A549 (cell line): ENCODE measurements at regions not wholly inside any gene's neighbourhood (a gene's known extent, or its start where the extent isn't known, plus 50 kb on each side); places are given as distances from the start of the nearest gene placed in this dataset.
A peak's percentile ranks its signal among the peaks of the same experiment; 100 is the strongest.

ENCODE experiments used
- ATAC-seq, 2 experiments: fragments of 200-7000 bp in 1 of 2; fragments of >200 bp in 1 of 2; cut with Nextera tagmentation in 1 of 2; cut with Tn5 transposase in 1 of 2; 3 replicates each; pipeline versions ENCODE4 v1.8.0 to v1.9.1; 2018 to 2020; ENCODE audit warnings: mild to moderate bottlenecking in 1 of 2, moderate library complexity in 1 of 2
- CTCF ChIA-PET: fragments of 300-600 bp; sonication (Branson Sonifier 250); formaldehyde crosslinking; extraction: SDS; loops from one replicate; lab custom pipeline; 2021; ENCODE audit warnings: antibody characterized with exemption, inconsistent platforms; lab: Yijun Ruan, JAX
- POLR2A ChIA-PET: fragments of 350-600 bp; formaldehyde crosslinking; extraction: SDS; loops from one replicate; lab custom pipeline; 2021; ENCODE audit warnings: antibody characterized with exemption, inconsistent platforms; lab: Yijun Ruan, JAX
- DNase-seq, 2 experiments: peaks; one replicate each; pipeline versions ENCODE4 v3.0.0 to v3.0.0-alpha.2; 2011 to 2016; ENCODE audit warnings: low read depth in 1 of 2, low spot score in 1 of 2
- FAIRE-seq: peaks from 2 replicates; lab custom pipeline; 2011; peaks lifted over from hg19 to GRCh38; lab: Jason Lieb, UNC
- H3K27ac ChIP-seq, 2 experiments: fragments of >200 bp; sonication (Bioruptor Twin); formaldehyde crosslinking; 3 replicates each; pipeline ENCODE4 v1.5.1; 2016 to 2017
- H3K4me1 ChIP-seq: fragments of >200 bp; sonication (Bioruptor Twin); formaldehyde crosslinking; 3 replicates; pipeline ENCODE4 v1.6.1; 2016
- H3K4me2 ChIP-seq: fragments of >200 bp; sonication (Bioruptor Twin); formaldehyde crosslinking; 3 replicates; pipeline ENCODE4 v1.6.1; 2016
- H3K4me3 ChIP-seq: fragments of >200 bp; sonication (Bioruptor Twin); formaldehyde crosslinking; 3 replicates; pipeline ENCODE4 v1.5.1; 2016
- H3K9me3 ChIP-seq: fragments of >200 bp; sonication (Bioruptor Twin); formaldehyde crosslinking; 3 replicates; pipeline ENCODE4 v1.6.1; 2016
- CHD2 ChIP-seq: fragments of 150-350 bp; IDR thresholded peaks from 2 replicates; pipeline ENCODE4 v1.6.1; 2014; ENCODE audit warnings: low read length; ENCODE audit not compliant: partially characterized antibody
- EHMT2 ChIP-seq: fragments of 200-600 bp; sonication (generic); IDR thresholded peaks from 2 replicates; pipeline ENCODE4 v1.6.1; 2016; ENCODE audit warnings: antibody characterized with exemption, low read depth, mild to moderate bottlenecking, moderate library complexity
- ESRRA ChIP-seq: fragments of 150-350 bp; IDR thresholded peaks from 2 replicates; pipeline ENCODE4 v1.6.1; 2014; ENCODE audit warnings: mild to moderate bottlenecking, low read length, borderline replicate concordance
- FOSL2 ChIP-seq, 2 experiments: fragments of 450-650 bp in 1 of 2; fragments of >200 bp in 1 of 2; sonication (Bioruptor Twin) in 1 of 2; formaldehyde crosslinking; IDR thresholded peaks; 2 replicates each; pipeline versions ENCODE4 v1.5.0 to v1.6.1; 2016 to 2020; ENCODE audit warnings: mild to moderate bottlenecking in 1 of 2, moderate library complexity in 1 of 2
- GATA3 ChIP-seq: IDR thresholded peaks from 2 replicates; pipeline ENCODE4 v1.6.1; 2012; ENCODE audit warnings: borderline replicate concordance
- KDM5A ChIP-seq: fragments of 200-600 bp; sonication (generic); IDR thresholded peaks from 2 replicates; pipeline ENCODE4 v1.6.1; 2016; ENCODE audit warnings: antibody characterized with exemption, mild to moderate bottlenecking
- MAZ ChIP-seq: fragments of 150-350 bp; IDR thresholded peaks from 2 replicates; pipeline ENCODE4 v1.6.1; 2014; ENCODE audit warnings: antibody characterized with exemption, low read depth, low read length, borderline replicate concordance
- NPAS2 ChIP-seq: fragments of 250-450 bp; sonication (Bioruptor Pico); IDR thresholded peaks from 2 replicates; pipeline ENCODE4 v1.8.0; 2022; ENCODE audit warnings: mild to moderate bottlenecking, moderate library complexity, borderline replicate concordance
- RCOR1 ChIP-seq: fragments of 150-350 bp; IDR thresholded peaks from 2 replicates; pipeline ENCODE4 v1.6.1; 2014; ENCODE audit warnings: antibody characterized with exemption, low read length, low read depth
- RNF2 ChIP-seq: fragments of 200-600 bp; sonication (generic); IDR thresholded peaks from 2 replicates; pipeline ENCODE4 v1.6.1; 2016; ENCODE audit warnings: low read depth, mild to moderate bottlenecking, antibody characterized with exemption, moderate library complexity, borderline replicate concordance
- TFCP2L1 ChIP-seq: fragments of 250-450 bp; sonication (Bioruptor Pico); IDR thresholded peaks from 2 replicates; pipeline ENCODE4 v1.5.0; 2021; ENCODE audit warnings: mild to moderate bottlenecking
- TP53 ChIP-seq: fragments of 250-450 bp; sonication (Bioruptor Pico); IDR thresholded peaks from 2 replicates; pipeline ENCODE4 v1.5.0; 2021; ENCODE audit warnings: mild to moderate bottlenecking, moderate library complexity
- ZNF302 ChIP-seq: fragments of 250-450 bp; sonication (Bioruptor Pico); IDR thresholded peaks from 2 replicates; pipeline ENCODE4 v1.9.0; 2021; ENCODE audit warnings: inconsistent platforms, mild to moderate bottlenecking, moderate library complexity
- WGBS: methylation state at CpG from one replicate; pipeline ENCODE4 v1.1.6; 2017; ENCODE audit errors: missing lambda C conversion rate; 5-methylcytosine and 5-hydroxymethylcytosine counted together
- TF ChIP-seq, protein P1 (sequence below): IDR thresholded peaks from 2 replicates; pipeline ENCODE4 v1.6.1; 2012
- TF ChIP-seq, protein P2 (sequence below): fragments of >200 bp; sonication (Bioruptor Twin); formaldehyde crosslinking; IDR thresholded peaks from 3 replicates; pipeline ENCODE4 v1.6.1; 2016
- TF ChIP-seq, protein P3 (sequence below): fragments of 450-650 bp; IDR thresholded peaks from 2 replicates; pipeline ENCODE4 v1.6.1; 2014; ENCODE audit warnings: antibody characterized with exemption
- TF ChIP-seq, protein P4 (sequence below): fragments of 250-450 bp; sonication (Bioruptor Pico); IDR thresholded peaks from 2 replicates; pipeline ENCODE4 v1.5.0; 2021; ENCODE audit warnings: mild to moderate bottlenecking, moderate library complexity, borderline replicate concordance
- TF ChIP-seq, protein P5 (sequence below): IDR thresholded peaks from 2 replicates; pipeline ENCODE4 v1.6.1; 2012
- TF ChIP-seq, protein P6 (sequence below): fragments of >200 bp; sonication (Bioruptor Twin); formaldehyde crosslinking; IDR thresholded peaks from 3 replicates; pipeline ENCODE4 v1.5.1; 2016
- TF ChIP-seq, protein P7 (sequence below): fragments of 200-600 bp; sonication (generic); IDR thresholded peaks from 2 replicates; pipeline ENCODE4 v1.6.1; 2016; ENCODE audit warnings: antibody characterized with exemption, mild to moderate bottlenecking, moderate library complexity

DNA sequence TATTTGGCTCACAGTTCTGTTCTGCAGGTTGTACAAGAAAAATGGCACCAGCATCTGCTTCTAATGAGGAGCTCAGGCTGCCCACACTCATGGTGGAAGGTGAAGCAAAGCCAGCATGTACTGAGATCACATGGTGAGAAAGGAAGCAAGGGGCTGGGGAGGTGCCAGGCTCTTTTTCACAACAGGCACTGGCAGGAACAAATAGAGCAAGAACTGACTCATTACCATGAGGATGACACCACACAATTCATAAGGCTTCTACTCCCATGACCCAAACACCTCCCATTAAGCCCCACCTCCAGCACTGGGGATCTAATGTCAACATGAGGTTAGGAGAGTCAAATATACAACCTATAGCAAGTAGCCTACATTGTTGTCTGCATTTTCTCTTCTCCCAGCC, 522.6 kb downstream of the RFC3 start:
- Histone ChIP-seq H3K27ac (peak overlapping the region; percentile 61 to 71), H3K4me3 (no peak overlapping the region), H3K9me3 (no peaks in the 10 kb centered on the region), H3K4me1 (peaks cover 36% of the 10 kb centered on the region), H3K4me2 (peak overlapping the region; percentile 28)
- FAIRE-seq (no peak), DNase-seq (peak in 1 of 2 experiments; percentile 69), ATAC-seq (peak; percentile 56 to 67)
- TF ChIP-seq RNF2 (no peak), MAZ (no peak), FOSL2 (IDR thresholded peaks at IDR 0.05) (no peak), FOSL2 (CRISPR knock-in tag; IDR thresholded peaks at IDR 0.05) (peak; percentile 40; the same call in 1 of the 2 replicates), TP53 (CRISPR knock-in tag) (no peak), CHD2 (no peak), NPAS2 (CRISPR knock-in tag) (no peak)
- TF ChIP-seq, protein P1, sequence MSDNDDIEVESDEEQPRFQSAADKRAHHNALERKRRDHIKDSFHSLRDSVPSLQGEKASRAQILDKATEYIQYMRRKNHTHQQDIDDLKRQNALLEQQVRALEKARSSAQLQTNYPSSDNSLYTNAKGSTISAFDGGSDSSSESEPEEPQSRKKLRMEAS: 0 out of 2 replicates have a peak, but pooled peaks have one; percentile 38
- ChIA-PET POLR2A (no interaction called here), CTCF (no interaction called here)

DNA sequence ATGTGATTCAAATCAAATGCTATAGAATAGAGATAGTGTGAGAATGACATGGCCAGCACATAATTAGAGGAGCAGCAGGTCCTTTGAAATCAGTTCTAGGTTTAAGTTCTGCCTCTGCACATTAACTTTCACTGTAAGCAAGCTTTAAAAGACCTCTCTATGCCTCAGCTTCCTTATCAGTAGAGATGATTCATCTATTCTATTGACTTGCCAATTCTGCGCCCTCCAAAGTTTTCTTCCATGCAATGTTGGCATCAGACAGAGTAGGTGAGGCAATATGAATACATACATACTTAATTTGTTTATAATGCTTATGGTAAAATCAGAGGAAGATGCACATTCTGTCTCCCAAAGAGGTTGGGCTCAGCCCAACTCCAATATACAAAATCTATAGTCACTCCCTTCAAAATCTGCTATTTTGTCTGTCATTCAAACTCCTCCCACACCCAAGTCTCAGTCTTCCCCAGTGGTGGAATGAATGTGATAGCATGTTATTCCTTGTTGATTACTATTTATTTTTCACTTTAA, 525.5 kb downstream of the RFC3 start:
- no peaks in the 10 kb centered on the region for H3K9me3 ChIP-seq
- no peak overlapping the region for H3K4me3 ChIP-seq
- FAIRE-seq (no peak), DNase-seq (no peak), ATAC-seq (no peak)
- ChIA-PET POLR2A (no interaction called here), CTCF (no interaction called here)
- peak overlapping the region; percentile 32 to 66; a peak in 4 of 6 replicates for H3K27ac ChIP-seq
- TF ChIP-seq, protein P2, sequence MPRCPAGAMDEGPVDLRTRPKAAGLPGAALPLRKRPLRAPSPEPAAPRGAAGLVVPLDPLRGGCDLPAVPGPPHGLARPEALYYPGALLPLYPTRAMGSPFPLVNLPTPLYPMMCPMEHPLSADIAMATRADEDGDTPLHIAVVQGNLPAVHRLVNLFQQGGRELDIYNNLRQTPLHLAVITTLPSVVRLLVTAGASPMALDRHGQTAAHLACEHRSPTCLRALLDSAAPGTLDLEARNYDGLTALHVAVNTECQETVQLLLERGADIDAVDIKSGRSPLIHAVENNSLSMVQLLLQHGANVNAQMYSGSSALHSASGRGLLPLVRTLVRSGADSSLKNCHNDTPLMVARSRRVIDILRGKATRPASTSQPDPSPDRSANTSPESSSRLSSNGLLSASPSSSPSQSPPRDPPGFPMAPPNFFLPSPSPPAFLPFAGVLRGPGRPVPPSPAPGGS: no peak
- TF ChIP-seq GATA3 (no peak), KDM5A (no peak), TFCP2L1 (CRISPR knock-in tag) (no peak), FOSL2 (IDR thresholded peaks at IDR 0.05) (no peak), FOSL2 (CRISPR knock-in tag; IDR thresholded peaks at IDR 0.05) (no peak)
- TF ChIP-seq, protein P3, sequence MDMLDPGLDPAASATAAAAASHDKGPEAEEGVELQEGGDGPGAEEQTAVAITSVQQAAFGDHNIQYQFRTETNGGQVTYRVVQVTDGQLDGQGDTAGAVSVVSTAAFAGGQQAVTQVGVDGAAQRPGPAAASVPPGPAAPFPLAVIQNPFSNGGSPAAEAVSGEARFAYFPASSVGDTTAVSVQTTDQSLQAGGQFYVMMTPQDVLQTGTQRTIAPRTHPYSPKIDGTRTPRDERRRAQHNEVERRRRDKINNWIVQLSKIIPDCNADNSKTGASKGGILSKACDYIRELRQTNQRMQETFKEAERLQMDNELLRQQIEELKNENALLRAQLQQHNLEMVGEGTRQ: no peak
- TF ChIP-seq, protein P4, sequence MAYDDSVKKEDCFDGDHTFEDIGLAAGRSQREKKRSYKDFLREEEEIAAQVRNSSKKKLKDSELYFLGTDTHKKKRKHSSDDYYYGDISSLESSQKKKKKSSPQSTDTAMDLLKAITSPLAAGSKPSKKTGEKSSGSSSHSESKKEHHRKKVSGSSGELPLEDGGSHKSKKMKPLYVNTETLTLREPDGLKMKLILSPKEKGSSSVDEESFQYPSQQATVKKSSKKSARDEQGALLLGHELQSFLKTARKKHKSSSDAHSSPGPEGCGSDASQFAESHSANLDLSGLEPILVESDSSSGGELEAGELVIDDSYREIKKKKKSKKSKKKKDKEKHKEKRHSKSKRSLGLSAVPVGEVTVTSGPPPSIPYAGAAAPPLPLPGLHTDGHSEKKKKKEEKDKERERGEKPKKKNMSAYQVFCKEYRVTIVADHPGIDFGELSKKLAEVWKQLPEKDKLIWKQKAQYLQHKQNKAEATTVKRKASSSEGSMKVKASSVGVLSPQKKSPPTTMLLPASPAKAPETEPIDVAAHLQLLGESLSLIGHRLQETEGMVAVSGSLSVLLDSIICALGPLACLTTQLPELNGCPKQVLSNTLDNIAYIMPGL (CRISPR knock-in tag): no peak
- TF ChIP-seq, protein P5, sequence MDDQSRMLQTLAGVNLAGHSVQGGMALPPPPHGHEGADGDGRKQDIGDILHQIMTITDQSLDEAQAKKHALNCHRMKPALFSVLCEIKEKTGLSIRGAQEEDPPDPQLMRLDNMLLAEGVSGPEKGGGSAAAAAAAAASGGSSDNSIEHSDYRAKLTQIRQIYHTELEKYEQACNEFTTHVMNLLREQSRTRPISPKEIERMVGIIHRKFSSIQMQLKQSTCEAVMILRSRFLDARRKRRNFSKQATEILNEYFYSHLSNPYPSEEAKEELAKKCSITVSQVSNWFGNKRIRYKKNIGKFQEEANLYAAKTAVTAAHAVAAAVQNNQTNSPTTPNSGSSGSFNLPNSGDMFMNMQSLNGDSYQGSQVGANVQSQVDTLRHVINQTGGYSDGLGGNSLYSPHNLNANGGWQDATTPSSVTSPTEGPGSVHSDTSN: no peak
- WGBS: 57% methylated on average over 1 of the region's 1 CpG
- no peak overlapping the region for H3K4me2 ChIP-seq
- peaks cover 39% of the 10 kb centered on the region for H3K4me1 ChIP-seq

DNA sequence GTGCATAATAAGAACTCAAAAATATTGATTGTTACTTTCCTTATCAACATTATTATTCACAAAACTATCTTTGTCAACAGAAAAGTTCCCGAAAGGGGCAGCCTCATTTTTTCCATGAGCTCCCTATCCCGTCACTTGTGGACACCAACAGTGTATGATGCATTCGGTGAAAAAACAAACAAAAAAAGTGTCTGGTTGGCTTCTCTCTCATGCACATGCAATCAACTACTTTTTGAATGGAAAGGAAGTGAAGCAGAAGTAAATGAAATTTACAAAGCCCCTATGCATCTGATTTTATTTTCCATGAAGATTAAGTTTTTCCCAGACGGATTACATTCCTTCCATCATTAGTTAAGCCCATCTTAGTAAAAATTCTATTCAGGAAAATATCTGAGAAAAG, 526.9 kb downstream of the RFC3 start:
- Histone ChIP-seq H3K9me3 (no peaks in the 10 kb centered on the region), H3K4me1 (peaks cover 53% of the 10 kb centered on the region), H3K27ac (peak overlapping the region in 1 of 2 experiments; percentile 66; a peak in 3 of 6 replicates), H3K4me3 (no peak overlapping the region), H3K4me2 (peak overlapping the region; percentile 26; the same call in 1 of the 3 replicates)
- ATAC-seq: no peak
- CTCF ChIA-PET: interaction anchor here (1.2 kb wide), 1 partner anchor 10 kb away, joined by 3 read pairs; no protein-coding TSS in a partner anchor
- FAIRE-seq: no peak
- TF ChIP-seq EHMT2: no peak
- TF ChIP-seq, protein P6, sequence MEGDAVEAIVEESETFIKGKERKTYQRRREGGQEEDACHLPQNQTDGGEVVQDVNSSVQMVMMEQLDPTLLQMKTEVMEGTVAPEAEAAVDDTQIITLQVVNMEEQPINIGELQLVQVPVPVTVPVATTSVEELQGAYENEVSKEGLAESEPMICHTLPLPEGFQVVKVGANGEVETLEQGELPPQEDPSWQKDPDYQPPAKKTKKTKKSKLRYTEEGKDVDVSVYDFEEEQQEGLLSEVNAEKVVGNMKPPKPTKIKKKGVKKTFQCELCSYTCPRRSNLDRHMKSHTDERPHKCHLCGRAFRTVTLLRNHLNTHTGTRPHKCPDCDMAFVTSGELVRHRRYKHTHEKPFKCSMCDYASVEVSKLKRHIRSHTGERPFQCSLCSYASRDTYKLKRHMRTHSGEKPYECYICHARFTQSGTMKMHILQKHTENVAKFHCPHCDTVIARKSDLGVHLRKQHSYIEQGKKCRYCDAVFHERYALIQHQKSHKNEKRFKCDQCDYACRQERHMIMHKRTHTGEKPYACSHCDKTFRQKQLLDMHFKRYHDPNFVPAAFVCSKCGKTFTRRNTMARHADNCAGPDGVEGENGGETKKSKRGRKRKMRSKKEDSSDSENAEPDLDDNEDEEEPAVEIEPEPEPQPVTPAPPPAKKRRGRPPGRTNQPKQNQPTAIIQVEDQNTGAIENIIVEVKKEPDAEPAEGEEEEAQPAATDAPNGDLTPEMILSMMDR: no peak
- TF ChIP-seq, protein P7, sequence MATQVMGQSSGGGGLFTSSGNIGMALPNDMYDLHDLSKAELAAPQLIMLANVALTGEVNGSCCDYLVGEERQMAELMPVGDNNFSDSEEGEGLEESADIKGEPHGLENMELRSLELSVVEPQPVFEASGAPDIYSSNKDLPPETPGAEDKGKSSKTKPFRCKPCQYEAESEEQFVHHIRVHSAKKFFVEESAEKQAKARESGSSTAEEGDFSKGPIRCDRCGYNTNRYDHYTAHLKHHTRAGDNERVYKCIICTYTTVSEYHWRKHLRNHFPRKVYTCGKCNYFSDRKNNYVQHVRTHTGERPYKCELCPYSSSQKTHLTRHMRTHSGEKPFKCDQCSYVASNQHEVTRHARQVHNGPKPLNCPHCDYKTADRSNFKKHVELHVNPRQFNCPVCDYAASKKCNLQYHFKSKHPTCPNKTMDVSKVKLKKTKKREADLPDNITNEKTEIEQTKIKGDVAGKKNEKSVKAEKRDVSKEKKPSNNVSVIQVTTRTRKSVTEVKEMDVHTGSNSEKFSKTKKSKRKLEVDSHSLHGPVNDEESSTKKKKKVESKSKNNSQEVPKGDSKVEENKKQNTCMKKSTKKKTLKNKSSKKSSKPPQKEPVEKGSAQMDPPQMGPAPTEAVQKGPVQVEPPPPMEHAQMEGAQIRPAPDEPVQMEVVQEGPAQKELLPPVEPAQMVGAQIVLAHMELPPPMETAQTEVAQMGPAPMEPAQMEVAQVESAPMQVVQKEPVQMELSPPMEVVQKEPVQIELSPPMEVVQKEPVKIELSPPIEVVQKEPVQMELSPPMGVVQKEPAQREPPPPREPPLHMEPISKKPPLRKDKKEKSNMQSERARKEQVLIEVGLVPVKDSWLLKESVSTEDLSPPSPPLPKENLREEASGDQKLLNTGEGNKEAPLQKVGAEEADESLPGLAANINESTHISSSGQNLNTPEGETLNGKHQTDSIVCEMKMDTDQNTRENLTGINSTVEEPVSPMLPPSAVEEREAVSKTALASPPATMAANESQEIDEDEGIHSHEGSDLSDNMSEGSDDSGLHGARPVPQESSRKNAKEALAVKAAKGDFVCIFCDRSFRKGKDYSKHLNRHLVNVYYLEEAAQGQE: no peak
- TF ChIP-seq ZNF302: no peak
- TF ChIP-seq ESRRA: no peak
- TF ChIP-seq RCOR1: no peak
- POLR2A ChIA-PET: no interaction called here
- no peak for DNase-seq
- 77% methylated on average over 4 of the region's 4 CpGs for WGBS
